PC-3 (cell line): ENCODE measurements at regions not wholly inside any gene's neighbourhood (a gene's known extent, or its start where the extent isn't known, plus 50 kb on each side); places are given as distances from the start of the nearest gene placed in this dataset.
A peak's percentile ranks its signal among the peaks of the same experiment; 100 is the strongest.

ENCODE experiments used
- ATAC-seq: fragments of 200-7000 bp; cut with Tn5 transposase; 2 replicates; pipeline ENCODE4 v1.9.1; 2020; ENCODE audit warnings: mild to moderate bottlenecking, moderate library complexity
- BruUV-seq: library from RNA; stranded (reverse); fragments of 400-500 nt; replicated peaks from 2 replicates; lab custom pipeline; 2021; lab: Mats Ljungman, UMichigan
- CTCF ChIA-PET: fragments of 300-600 bp; sonication (Branson Sonifier 250); formaldehyde crosslinking; loops from one replicate; lab custom pipeline; 2022; ENCODE audit warnings: antibody characterized with exemption; lab: Charles Lee
- POLR2A ChIA-PET: fragments of 300-600 bp; sonication (Branson Sonifier 250); formaldehyde crosslinking; loops from one replicate; lab custom pipeline; 2022; ENCODE audit warnings: antibody characterized with exemption; ENCODE audit not compliant: unreplicated experiment; lab: Charles Lee
- DNase-seq: peaks from one replicate; pipeline ENCODE4 v3.0.0-alpha.2; 2015
- H2AFZ ChIP-seq: fragments of 300-600 bp; sonication (generic); 2 replicates; pipeline ENCODE4 v1.6.0; 2016; ENCODE audit warnings: antibody characterized with exemption, low read length
- H3F3A ChIP-seq: fragments of 300-600 bp; sonication (generic); one replicate; pipeline ENCODE4 v1.6.0; 2017; ENCODE audit warnings: antibody characterized with exemption, low read length, control low read depth, mild to moderate bottlenecking; ENCODE audit not compliant: unreplicated experiment
- H3K27ac ChIP-seq: fragments of 300-600 bp; sonication (generic); 2 replicates; pipeline ENCODE4 v1.5.1; 2016; ENCODE audit warnings: mild to moderate bottlenecking, low read length
- H3K27me3 ChIP-seq: fragments of 300-600 bp; sonication (generic); 2 replicates; pipeline ENCODE4 v1.6.1; 2016; ENCODE audit warnings: low read length, mixed read lengths
- H3K36me3 ChIP-seq: fragments of 300-600 bp; sonication (generic); 2 replicates; pipeline ENCODE4 v1.6.1; 2016; ENCODE audit warnings: low read depth, mixed run types, low read length, mixed read lengths
- H3K4me1 ChIP-seq: fragments of 300-600 bp; sonication (generic); 2 replicates; pipeline ENCODE4 v1.5.1; 2016; ENCODE audit warnings: low read length; ENCODE audit not compliant: insufficient read depth
- H3K4me2 ChIP-seq: fragments of 300-600 bp; sonication (generic); 2 replicates; pipeline ENCODE4 v1.6.0; 2016; ENCODE audit warnings: low read length
- H3K4me3 ChIP-seq: fragments of 300-600 bp; sonication (generic); 2 replicates; pipeline ENCODE4 v1.5.1; 2016; ENCODE audit warnings: mild to moderate bottlenecking, low read length, mixed read lengths
- H3K79me2 ChIP-seq: fragments of 300-600 bp; sonication (generic); 2 replicates; pipeline ENCODE4 v1.6.1; 2017; ENCODE audit warnings: low read length, mixed read lengths
- H3K9ac ChIP-seq: fragments of 300-600 bp; sonication (generic); 2 replicates; pipeline ENCODE4 v1.6.0; 2016; ENCODE audit warnings: mild to moderate bottlenecking, low read length
- H3K9me2 ChIP-seq: fragments of 300-600 bp; sonication (generic); replicated peaks from 2 replicates; pipeline ENCODE4 v1.6.1; 2016; ENCODE audit warnings: mixed run types, low read length, mixed read lengths
- H3K9me3 ChIP-seq: fragments of 300-600 bp; sonication (generic); 2 replicates; pipeline ENCODE4 v1.6.1; 2016; ENCODE audit warnings: low read length, mixed read lengths
- H4K20me1 ChIP-seq: fragments of 300-600 bp; sonication (generic); 2 replicates; pipeline ENCODE4 v1.6.1; 2016; ENCODE audit warnings: low read length, mixed read lengths
- EZH2 ChIP-seq: fragments of 300-600 bp; sonication (generic); IDR thresholded peaks from one replicate; pipeline ENCODE4 v1.6.1; 2017; ENCODE audit warnings: antibody characterized with exemption, mild to moderate bottlenecking, low read length; ENCODE audit not compliant: unreplicated experiment
- EZH2phosphoT487 ChIP-seq: fragments of 300-600 bp; sonication (generic); IDR thresholded peaks from 2 replicates; pipeline ENCODE4 v1.6.1; 2018; ENCODE audit warnings: mild to moderate bottlenecking, antibody characterized with exemption, low read length, borderline replicate concordance
- intact Hi-C: fragments of 100-400 bp; cut with micrococcal nuclease; formaldehyde crosslinking; loops from 2 replicates; pipeline ENCODE4 v1.9.0; 2023
- TF ChIP-seq, protein P1 (sequence below): fragments of 300-600 bp; sonication (generic); conservative IDR thresholded peaks from 2 replicates; pipeline ENCODE4 v1.5.1; 2017; ENCODE audit warnings: antibody characterized with exemption, low read depth, mild to moderate bottlenecking, low read length

DNA sequence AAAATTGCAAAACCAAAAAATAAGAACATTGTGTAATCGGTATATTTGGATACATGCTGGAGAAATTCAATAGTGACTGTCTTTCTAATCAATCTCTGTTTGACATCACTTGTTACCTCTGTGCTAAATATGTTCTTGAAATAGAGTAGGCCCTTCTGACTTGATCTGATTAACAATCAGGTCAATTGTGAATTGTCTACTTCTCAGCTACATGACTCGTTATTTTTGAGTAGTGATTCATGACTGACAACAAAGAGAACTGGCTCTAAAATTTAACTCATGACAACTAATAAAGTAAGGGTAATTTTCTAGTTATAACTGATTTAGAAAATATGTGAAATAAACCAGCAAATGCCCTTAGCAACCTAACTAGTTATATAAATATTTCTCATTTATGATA lies 312.1 kb downstream of the TMX3 start:
- DNase-seq (peak; percentile 31), ATAC-seq (peak; percentile 48; the same call in 1 of the 2 replicates)
- no peaks in the 10 kb centered on the region for H3K9me2 ChIP-seq
- H3K4me2 ChIP-seq = no peak overlapping the region
- POLR2A ChIA-PET = no interaction called here
- H3K27ac ChIP-seq = no peak overlapping the region
- CTCF ChIA-PET = no interaction called here
- H3K9me3 ChIP-seq = no peaks in the 10 kb centered on the region
- no TSS peak for BruUV-seq
- no peak overlapping the region for H2AFZ ChIP-seq
- H4K20me1 ChIP-seq = no peaks in the 10 kb centered on the region
- no peaks in the 10 kb centered on the region for H3K79me2 ChIP-seq
- TF ChIP-seq, protein P1, sequence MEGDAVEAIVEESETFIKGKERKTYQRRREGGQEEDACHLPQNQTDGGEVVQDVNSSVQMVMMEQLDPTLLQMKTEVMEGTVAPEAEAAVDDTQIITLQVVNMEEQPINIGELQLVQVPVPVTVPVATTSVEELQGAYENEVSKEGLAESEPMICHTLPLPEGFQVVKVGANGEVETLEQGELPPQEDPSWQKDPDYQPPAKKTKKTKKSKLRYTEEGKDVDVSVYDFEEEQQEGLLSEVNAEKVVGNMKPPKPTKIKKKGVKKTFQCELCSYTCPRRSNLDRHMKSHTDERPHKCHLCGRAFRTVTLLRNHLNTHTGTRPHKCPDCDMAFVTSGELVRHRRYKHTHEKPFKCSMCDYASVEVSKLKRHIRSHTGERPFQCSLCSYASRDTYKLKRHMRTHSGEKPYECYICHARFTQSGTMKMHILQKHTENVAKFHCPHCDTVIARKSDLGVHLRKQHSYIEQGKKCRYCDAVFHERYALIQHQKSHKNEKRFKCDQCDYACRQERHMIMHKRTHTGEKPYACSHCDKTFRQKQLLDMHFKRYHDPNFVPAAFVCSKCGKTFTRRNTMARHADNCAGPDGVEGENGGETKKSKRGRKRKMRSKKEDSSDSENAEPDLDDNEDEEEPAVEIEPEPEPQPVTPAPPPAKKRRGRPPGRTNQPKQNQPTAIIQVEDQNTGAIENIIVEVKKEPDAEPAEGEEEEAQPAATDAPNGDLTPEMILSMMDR = no peak
- TF ChIP-seq EZH2 (no peak), EZH2phosphoT487 (no peak)
- no peaks in the 10 kb centered on the region for H3K27me3 ChIP-seq
- H3K9ac ChIP-seq = no peak overlapping the region
- no peak overlapping the region for H3K4me3 ChIP-seq
- intact Hi-C loops = no loop called here
- no peaks in the 10 kb centered on the region for H3K36me3 ChIP-seq
- H3K4me1 ChIP-seq = peaks cover 7% of the 10 kb centered on the region; the same call in 1 of the 2 replicates
- H3F3A ChIP-seq = no peaks in the 10 kb centered on the region

DNA sequence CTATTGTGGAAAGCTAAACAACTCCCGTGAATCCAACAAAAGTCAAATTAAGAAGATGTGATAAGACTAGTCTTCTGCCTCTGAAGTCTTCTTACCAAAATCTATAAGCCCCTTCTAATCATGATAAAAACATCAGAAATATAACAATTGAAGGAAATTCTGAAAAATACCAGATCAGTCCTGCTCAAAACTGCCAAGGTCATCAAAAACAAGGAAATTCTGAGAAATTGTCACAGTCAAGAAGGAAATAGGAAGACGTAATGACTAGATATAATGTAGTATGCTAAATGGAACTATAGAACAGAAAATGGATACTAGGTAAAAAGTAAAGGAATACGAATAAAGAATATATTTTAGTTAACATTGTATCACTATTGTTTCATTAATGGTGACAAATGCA lies 314.0 kb downstream of the TMX3 start:
- no peak overlapping the region for H3K4me3 ChIP-seq

DNA sequence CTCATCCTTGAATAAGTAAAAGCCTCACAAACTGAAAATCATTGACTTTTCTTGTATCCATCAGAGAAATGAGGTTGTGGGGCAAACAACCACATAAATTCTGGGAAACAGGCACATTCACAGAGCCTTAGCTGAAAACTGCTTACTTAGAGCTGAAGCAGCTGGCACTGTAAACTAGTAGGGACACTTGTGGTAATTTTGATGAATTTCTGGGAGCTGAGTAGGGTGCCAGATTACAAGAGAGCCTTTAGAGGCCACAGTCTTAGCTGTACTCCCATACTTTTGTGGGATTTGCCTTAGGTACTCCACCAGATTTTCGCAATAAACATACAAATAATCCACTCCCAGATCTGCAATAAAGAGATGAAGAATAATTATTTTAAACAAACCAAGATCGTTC lies 315.2 kb downstream of the TMX3 start:
- intact Hi-C loops = no loop called here
- H4K20me1 ChIP-seq = no peaks in the 10 kb centered on the region
- DNase-seq (no peak), ATAC-seq (no peak)
- H3K36me3 ChIP-seq = no peaks in the 10 kb centered on the region
- H2AFZ ChIP-seq = no peak overlapping the region
- POLR2A ChIA-PET = no interaction called here
- H3K9me2 ChIP-seq = no peaks in the 10 kb centered on the region
- H3K27me3 ChIP-seq = no peaks in the 10 kb centered on the region
- no peak overlapping the region for H3K4me2 ChIP-seq
- no peaks in the 10 kb centered on the region for H3K79me2 ChIP-seq
- H3K9me3 ChIP-seq = no peaks in the 10 kb centered on the region
- no peak overlapping the region for H3K27ac ChIP-seq
- TF ChIP-seq EZH2 (no peak), EZH2phosphoT487 (no peak)
- TF ChIP-seq, protein P1 = no peak
- no peak overlapping the region for H3K9ac ChIP-seq
- no TSS peak for BruUV-seq
- no peaks in the 10 kb centered on the region for H3F3A ChIP-seq
- H3K4me1 ChIP-seq = 0 out of 2 replicates have a peak, but pooled peaks cover 4% of the 10 kb centered on the region
- CTCF ChIA-PET = no interaction called here
- no peak overlapping the region for H3K4me3 ChIP-seq

More for the DNA sequence above, 314.0 kb downstream of the TMX3 start:
- ATAC-seq (no peak), DNase-seq (no peak)
- intact Hi-C loops = no loop called here
- no peaks in the 10 kb centered on the region for H3K4me1 ChIP-seq
- no peak overlapping the region for H3K9ac ChIP-seq
- H2AFZ ChIP-seq = no peak overlapping the region
- H3K36me3 ChIP-seq = no peaks in the 10 kb centered on the region
- no peaks in the 10 kb centered on the region for H3F3A ChIP-seq
- H3K27ac ChIP-seq = no peak overlapping the region
- ChIA-PET CTCF (no interaction called here), POLR2A (no interaction called here)
- H3K9me3 ChIP-seq = no peaks in the 10 kb centered on the region
- no peaks in the 10 kb centered on the region for H3K79me2 ChIP-seq
- H3K9me2 ChIP-seq = no peaks in the 10 kb centered on the region
- no TSS peak for BruUV-seq
- H3K4me2 ChIP-seq = no peak overlapping the region
- no peaks in the 10 kb centered on the region for H4K20me1 ChIP-seq
- H3K27me3 ChIP-seq = no peaks in the 10 kb centered on the region
- TF ChIP-seq EZH2phosphoT487 = no peak
- TF ChIP-seq, protein P1 = no peak
- no peak for TF ChIP-seq EZH2
